A673 (cell line): ENCODE measurements at regions not wholly inside any gene's neighbourhood (a gene's known extent, or its start where the extent isn't known, plus 50 kb on each side); places are given as distances from the start of the nearest gene placed in this dataset.

Experiments
- BruUV-seq: library from RNA; stranded (reverse); fragments of 400-500 nt; replicated peaks from 2 replicates; lab custom pipeline; 2021; lab: Mats Ljungman, UMichigan
- CTCF ChIA-PET: fragments of 300-600 bp; sonication (Branson Sonifier 250); formaldehyde crosslinking; loops from one replicate; lab custom pipeline; 2022; ENCODE audit warnings: antibody characterized with exemption; lab: Charles Lee
- POLR2A ChIA-PET: fragments of 300-600 bp; sonication (Branson Sonifier 250); formaldehyde crosslinking; loops from one replicate; lab custom pipeline; 2022; ENCODE audit warnings: antibody characterized with exemption; ENCODE audit not compliant: low non-redundant PET; lab: Charles Lee
- DNase-seq: peaks from one replicate; pipeline ENCODE4 v3.0.0-alpha.2; 2015; ENCODE audit warnings: low spot score
- H3K27ac ChIP-seq: fragments of 200-600 bp; sonication (generic); 2 replicates; pipeline ENCODE4 v1.5.1; 2016; ENCODE audit warnings: mixed run types, low read depth, mild to moderate bottlenecking, mixed read lengths, antibody characterized with exemption, low read length; ENCODE audit not compliant: poor library complexity, severe bottlenecking
- H3K27me3 ChIP-seq: fragments of 200-600 bp; sonication (generic); replicated peaks from 2 replicates; pipeline ENCODE4 v1.6.1; 2017; ENCODE audit warnings: mixed run types, low read depth, mild to moderate bottlenecking, mixed read lengths, antibody characterized with exemption, low read length; ENCODE audit not compliant: insufficient read depth, poor library complexity
- H3K36me3 ChIP-seq: fragments of 200-600 bp; sonication (generic); 2 replicates; pipeline ENCODE4 v1.6.1; 2016; ENCODE audit warnings: mixed run types, mild to moderate bottlenecking, mixed read lengths, antibody characterized with exemption, low read length; ENCODE audit not compliant: insufficient read depth, poor library complexity, severe bottlenecking
- H3K4me1 ChIP-seq: fragments of 200-600 bp; sonication (generic); 2 replicates; pipeline ENCODE4 v1.6.1; 2017; ENCODE audit warnings: mixed run types, mild to moderate bottlenecking, mixed read lengths, antibody characterized with exemption, low read length; ENCODE audit not compliant: insufficient read depth, poor library complexity, severe bottlenecking
- H3K4me3 ChIP-seq: fragments of 200-600 bp; sonication (generic); 2 replicates; pipeline ENCODE4 v1.5.1; 2016; ENCODE audit warnings: low read depth, mixed run types, mild to moderate bottlenecking, mixed read lengths, low read length; ENCODE audit not compliant: poor library complexity, severe bottlenecking
- H3K9me3 ChIP-seq: fragments of 200-600 bp; sonication (generic); 2 replicates; pipeline ENCODE4 v1.6.1; 2016; ENCODE audit warnings: mixed run types, low read depth, mild to moderate bottlenecking, mixed read lengths, antibody characterized with exemption, low read length; ENCODE audit not compliant: poor library complexity, severe bottlenecking
- CTCF ChIP-seq: fragments of 300-800, 200-600 bp; sonication (generic); conservative IDR thresholded peaks from 2 replicates; pipeline ENCODE4 v1.5.1; 2017; ENCODE audit warnings: low read depth, mild to moderate bottlenecking, antibody characterized with exemption, low read length, moderate library complexity, mixed read lengths
- EZH2 ChIP-seq: fragments of 200-600 bp; sonication (generic); IDR thresholded peaks from 2 replicates; pipeline ENCODE4 v1.6.1; 2017; ENCODE audit warnings: borderline replicate concordance, low read depth, mild to moderate bottlenecking, mixed read lengths, antibody characterized with exemption, low read length; ENCODE audit not compliant: poor library complexity, severe bottlenecking
- intact Hi-C: fragments of 100-400 bp; cut with micrococcal nuclease; formaldehyde crosslinking; loops from one replicate; pipeline ENCODE4 v1.10.0; 2022; ENCODE audit not compliant: unreplicated experiment

GRCh38 chr20:62545901-62546525 is 70.2 kb upstream of the GATA5 start:
- H3K4me3 ChIP-seq, result no peak overlapping the region
- H3K9me3 ChIP-seq, result no peaks in the 10 kb centered on the region
- POLR2A ChIA-PET, result no interaction called here
- peaks cover 24% of the 10 kb centered on the region for H3K27me3 ChIP-seq
- DNase-seq, result no peak
- CTCF ChIA-PET, result no interaction called here
- TF ChIP-seq EZH2, result no peak
- no peak for TF ChIP-seq CTCF
- peaks cover 3% of the 10 kb centered on the region for H3K4me1 ChIP-seq
- H3K36me3 ChIP-seq, result no peaks in the 10 kb centered on the region
- H3K27ac ChIP-seq, result no peak overlapping the region
- BruUV-seq, result no TSS peak
- intact Hi-C loops, result no loop called here

GRCh38 chr20:62546606-62547005 is 70.8 kb upstream of the GATA5 start:
- TF ChIP-seq CTCF, result no peak
- TF ChIP-seq EZH2, result no peak
- no peaks in the 10 kb centered on the region for H3K9me3 ChIP-seq
- no TSS peak for BruUV-seq
- intact Hi-C loops, result no loop called here
- H3K27me3 ChIP-seq, result peaks cover 28% of the 10 kb centered on the region
- ChIA-PET CTCF (no interaction called here), POLR2A (no interaction called here)
- H3K27ac ChIP-seq, result no peak overlapping the region
- DNase-seq, result no peak
- H3K4me1 ChIP-seq, result peaks cover 6% of the 10 kb centered on the region
- no peaks in the 10 kb centered on the region for H3K36me3 ChIP-seq
- H3K4me3 ChIP-seq, result no peak overlapping the region

- Histone ChIP-seq H3K27ac (no peak overlapping the region), H3K27me3 (peaks cover 34% of the 10 kb centered on the region), H3K36me3 (no peaks in the 10 kb centered on the region), H3K4me1 (peaks cover 6% of the 10 kb centered on the region), H3K4me3 (no peak overlapping the region), H3K9me3 (no peaks in the 10 kb centered on the region)
- no peak for DNase-seq
- BruUV-seq, result no TSS peak
- ChIA-PET CTCF (no interaction called here), POLR2A (no interaction called here)
- intact Hi-C loops, result no loop called here
- no peak for TF ChIP-seq CTCF
- no peak for TF ChIP-seq EZH2
Measured at GRCh38 chr20:62547364-62547763, 71.6 kb upstream of the GATA5 start.
